ENCODE measurements at regions not wholly inside any gene's neighbourhood (a gene's known extent, or its start where the extent isn't known, plus 50 kb on each side); places are given as distances from the start of the nearest gene placed in this dataset.

- TF ChIP-seq ZNF263 (CRISPR knock-in tag; IDR thresholded peaks at IDR 0.05; ENCODE audit: low read depth), result no peak
- TF ChIP-seq, protein P1, sequence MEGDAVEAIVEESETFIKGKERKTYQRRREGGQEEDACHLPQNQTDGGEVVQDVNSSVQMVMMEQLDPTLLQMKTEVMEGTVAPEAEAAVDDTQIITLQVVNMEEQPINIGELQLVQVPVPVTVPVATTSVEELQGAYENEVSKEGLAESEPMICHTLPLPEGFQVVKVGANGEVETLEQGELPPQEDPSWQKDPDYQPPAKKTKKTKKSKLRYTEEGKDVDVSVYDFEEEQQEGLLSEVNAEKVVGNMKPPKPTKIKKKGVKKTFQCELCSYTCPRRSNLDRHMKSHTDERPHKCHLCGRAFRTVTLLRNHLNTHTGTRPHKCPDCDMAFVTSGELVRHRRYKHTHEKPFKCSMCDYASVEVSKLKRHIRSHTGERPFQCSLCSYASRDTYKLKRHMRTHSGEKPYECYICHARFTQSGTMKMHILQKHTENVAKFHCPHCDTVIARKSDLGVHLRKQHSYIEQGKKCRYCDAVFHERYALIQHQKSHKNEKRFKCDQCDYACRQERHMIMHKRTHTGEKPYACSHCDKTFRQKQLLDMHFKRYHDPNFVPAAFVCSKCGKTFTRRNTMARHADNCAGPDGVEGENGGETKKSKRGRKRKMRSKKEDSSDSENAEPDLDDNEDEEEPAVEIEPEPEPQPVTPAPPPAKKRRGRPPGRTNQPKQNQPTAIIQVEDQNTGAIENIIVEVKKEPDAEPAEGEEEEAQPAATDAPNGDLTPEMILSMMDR (IDR thresholded peaks at IDR 0.05), result no peak
- TF ChIP-seq, protein P2, sequence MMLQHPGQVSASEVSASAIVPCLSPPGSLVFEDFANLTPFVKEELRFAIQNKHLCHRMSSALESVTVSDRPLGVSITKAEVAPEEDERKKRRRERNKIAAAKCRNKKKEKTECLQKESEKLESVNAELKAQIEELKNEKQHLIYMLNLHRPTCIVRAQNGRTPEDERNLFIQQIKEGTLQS (CRISPR knock-in tag; conservative IDR thresholded peaks at IDR 0.05), result no peak
- TF ChIP-seq, protein P3, sequence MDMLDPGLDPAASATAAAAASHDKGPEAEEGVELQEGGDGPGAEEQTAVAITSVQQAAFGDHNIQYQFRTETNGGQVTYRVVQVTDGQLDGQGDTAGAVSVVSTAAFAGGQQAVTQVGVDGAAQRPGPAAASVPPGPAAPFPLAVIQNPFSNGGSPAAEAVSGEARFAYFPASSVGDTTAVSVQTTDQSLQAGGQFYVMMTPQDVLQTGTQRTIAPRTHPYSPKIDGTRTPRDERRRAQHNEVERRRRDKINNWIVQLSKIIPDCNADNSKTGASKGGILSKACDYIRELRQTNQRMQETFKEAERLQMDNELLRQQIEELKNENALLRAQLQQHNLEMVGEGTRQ (CRISPR knock-in tag; IDR thresholded peaks at IDR 0.05), result no peak
Measured at GRCh38 chr5:116733991-116734975, 159.7 kb upstream of the SEMA6A start.
